ENCODE measurements at regions not wholly inside any gene's neighbourhood (a gene's known extent, or its start where the extent isn't known, plus 50 kb on each side); places are given as distances from the start of the nearest gene placed in this dataset.

DNA sequence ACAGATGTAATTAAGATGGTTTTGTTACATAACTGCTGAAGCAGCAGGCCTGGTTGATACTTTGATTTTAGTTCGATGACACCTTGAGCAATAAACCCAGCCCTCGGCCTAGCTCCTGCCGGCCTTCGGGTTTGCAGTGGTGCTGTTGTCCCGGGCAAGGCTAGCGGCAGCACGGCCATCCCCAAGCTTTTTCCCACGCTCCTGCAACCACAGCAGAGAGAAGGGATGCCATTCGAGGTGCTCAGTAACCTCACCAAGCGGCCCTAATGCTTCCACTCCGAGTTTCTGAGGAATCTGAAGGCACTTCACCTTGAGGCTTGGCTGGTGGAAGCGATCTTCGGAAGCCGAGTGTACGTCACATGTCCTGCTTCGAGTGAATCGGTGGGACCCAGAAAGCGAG, 182.1 kb downstream of the NAF1 start:
- H4K20me1 ChIP-seq (ENCODE audit: insufficient read depth, low read length) = no peaks in the 10 kb centered on the region
- TF ChIP-seq, protein P1, sequence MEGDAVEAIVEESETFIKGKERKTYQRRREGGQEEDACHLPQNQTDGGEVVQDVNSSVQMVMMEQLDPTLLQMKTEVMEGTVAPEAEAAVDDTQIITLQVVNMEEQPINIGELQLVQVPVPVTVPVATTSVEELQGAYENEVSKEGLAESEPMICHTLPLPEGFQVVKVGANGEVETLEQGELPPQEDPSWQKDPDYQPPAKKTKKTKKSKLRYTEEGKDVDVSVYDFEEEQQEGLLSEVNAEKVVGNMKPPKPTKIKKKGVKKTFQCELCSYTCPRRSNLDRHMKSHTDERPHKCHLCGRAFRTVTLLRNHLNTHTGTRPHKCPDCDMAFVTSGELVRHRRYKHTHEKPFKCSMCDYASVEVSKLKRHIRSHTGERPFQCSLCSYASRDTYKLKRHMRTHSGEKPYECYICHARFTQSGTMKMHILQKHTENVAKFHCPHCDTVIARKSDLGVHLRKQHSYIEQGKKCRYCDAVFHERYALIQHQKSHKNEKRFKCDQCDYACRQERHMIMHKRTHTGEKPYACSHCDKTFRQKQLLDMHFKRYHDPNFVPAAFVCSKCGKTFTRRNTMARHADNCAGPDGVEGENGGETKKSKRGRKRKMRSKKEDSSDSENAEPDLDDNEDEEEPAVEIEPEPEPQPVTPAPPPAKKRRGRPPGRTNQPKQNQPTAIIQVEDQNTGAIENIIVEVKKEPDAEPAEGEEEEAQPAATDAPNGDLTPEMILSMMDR (IDR thresholded peaks at IDR 0.05; ENCODE audit: extremely low read depth, low read depth, low read length) = no peak
- no peak overlapping the region for H3K27ac ChIP-seq (ENCODE audit: low read depth, low read length)
- no peak overlapping the region for H3K4me3 ChIP-seq (ENCODE audit: insufficient read depth, low read length)
- H3K79me2 ChIP-seq (ENCODE audit: insufficient read depth, low read length) = no peaks in the 10 kb centered on the region
- H3K4me2 ChIP-seq (ENCODE audit: insufficient read depth, low read length) = no peak overlapping the region
- H3K9me3 ChIP-seq (ENCODE audit: low read depth, low read length) = no peaks in the 10 kb centered on the region
- DNase-seq (ENCODE audit: insufficient read length, low spot score, missing footprints) = no peak
- H3K36me3 ChIP-seq (ENCODE audit: insufficient read depth, low read length) = no peaks in the 10 kb centered on the region
- no peaks in the 10 kb centered on the region for H3K4me1 ChIP-seq (ENCODE audit: insufficient read depth, low read length)
- no peaks in the 10 kb centered on the region for H3K27me3 ChIP-seq (ENCODE audit: insufficient read depth, low read length)
- no peak overlapping the region for H2AFZ ChIP-seq (ENCODE audit: low read length)

- TF ChIP-seq, protein P1 (IDR thresholded peaks at IDR 0.05; ENCODE audit: extremely low read depth, low read depth, low read length) = no peak
- H3K4me1 ChIP-seq (ENCODE audit: insufficient read depth, low read length) = no peaks in the 10 kb centered on the region
- no peak overlapping the region for H3K27ac ChIP-seq (ENCODE audit: low read depth, low read length)
- no peaks in the 10 kb centered on the region for H3K36me3 ChIP-seq (ENCODE audit: insufficient read depth, low read length)
- H3K4me2 ChIP-seq (ENCODE audit: insufficient read depth, low read length) = no peak overlapping the region
- no peak overlapping the region for H2AFZ ChIP-seq (ENCODE audit: low read length)
- no peak overlapping the region for H3K4me3 ChIP-seq (ENCODE audit: insufficient read depth, low read length)
- H3K27me3 ChIP-seq (ENCODE audit: insufficient read depth, low read length) = no peaks in the 10 kb centered on the region
- H3K79me2 ChIP-seq (ENCODE audit: insufficient read depth, low read length) = no peaks in the 10 kb centered on the region
- DNase-seq (ENCODE audit: insufficient read length, low spot score, missing footprints) = no peak
- no peaks in the 10 kb centered on the region for H4K20me1 ChIP-seq (ENCODE audit: insufficient read depth, low read length)
- H3K9me3 ChIP-seq (ENCODE audit: low read depth, low read length) = no peaks in the 10 kb centered on the region
Observed at GRCh38 chr4:162981823-162982222, 184.9 kb downstream of the NAF1 start.

DNA sequence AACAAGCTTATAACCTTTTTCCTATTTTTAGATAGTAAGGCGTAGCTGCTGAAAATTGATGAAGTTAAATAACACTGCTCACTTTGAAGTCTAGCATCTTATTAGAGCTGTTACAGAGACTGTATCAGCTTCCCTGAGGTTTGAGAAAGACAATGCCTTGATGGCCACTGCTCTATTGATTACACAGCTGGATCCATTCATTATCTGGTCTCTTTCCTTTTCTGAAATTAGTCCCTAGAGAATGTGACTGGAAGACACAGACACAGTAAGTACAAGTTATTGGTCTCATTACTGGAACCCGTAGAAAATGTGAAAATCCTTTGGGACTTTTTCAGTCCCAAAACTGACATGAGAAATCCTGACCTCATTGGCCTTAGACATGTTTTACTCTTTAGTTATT, 188.3 kb downstream of the NAF1 start:
- Histone ChIP-seq H3K36me3 (ENCODE audit: insufficient read depth, low read length) (no peaks in the 10 kb centered on the region), H3K9me3 (ENCODE audit: low read depth, low read length) (no peaks in the 10 kb centered on the region), H3K27ac (ENCODE audit: low read depth, low read length) (no peak overlapping the region), H2AFZ (ENCODE audit: low read length) (no peak overlapping the region), H3K4me3 (ENCODE audit: insufficient read depth, low read length) (no peak overlapping the region), H3K79me2 (ENCODE audit: insufficient read depth, low read length) (no peaks in the 10 kb centered on the region), H3K4me1 (ENCODE audit: insufficient read depth, low read length) (no peaks in the 10 kb centered on the region), H4K20me1 (ENCODE audit: insufficient read depth, low read length) (no peaks in the 10 kb centered on the region), H3K27me3 (ENCODE audit: insufficient read depth, low read length) (no peaks in the 10 kb centered on the region), H3K4me2 (ENCODE audit: insufficient read depth, low read length) (no peak overlapping the region)
- DNase-seq (ENCODE audit: insufficient read length, low spot score, missing footprints) = no peak
- TF ChIP-seq, protein P1 (IDR thresholded peaks at IDR 0.05; ENCODE audit: extremely low read depth, low read depth, low read length) = no peak

DNA sequence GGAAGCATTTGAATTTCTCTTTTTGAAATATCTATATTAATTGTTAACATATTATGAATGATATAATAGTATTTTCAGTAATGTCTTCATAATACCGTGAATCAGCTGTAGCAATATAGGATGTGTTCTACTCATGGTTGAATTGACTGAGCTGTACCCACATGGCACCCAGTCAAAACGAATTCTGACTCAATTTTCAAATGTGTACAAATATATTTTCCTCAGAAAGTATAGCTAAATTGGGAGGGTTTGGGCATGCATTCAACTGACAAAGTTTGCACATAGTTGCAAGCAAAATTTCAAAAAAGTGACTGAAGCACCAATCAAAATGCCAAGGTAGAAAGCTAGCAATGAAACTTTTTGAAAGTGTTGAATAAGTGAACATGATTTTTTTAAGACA, 188.9 kb downstream of the NAF1 start:
- TF ChIP-seq, protein P1 (IDR thresholded peaks at IDR 0.05; ENCODE audit: extremely low read depth, low read depth, low read length) = no peak
- Histone ChIP-seq H3K27ac (ENCODE audit: low read depth, low read length) (no peak overlapping the region), H3K4me1 (ENCODE audit: insufficient read depth, low read length) (no peaks in the 10 kb centered on the region), H3K27me3 (ENCODE audit: insufficient read depth, low read length) (no peaks in the 10 kb centered on the region), H2AFZ (ENCODE audit: low read length) (no peak overlapping the region), H3K4me2 (ENCODE audit: insufficient read depth, low read length) (no peak overlapping the region), H3K36me3 (ENCODE audit: insufficient read depth, low read length) (no peaks in the 10 kb centered on the region), H3K4me3 (ENCODE audit: insufficient read depth, low read length) (no peak overlapping the region), H4K20me1 (ENCODE audit: insufficient read depth, low read length) (no peaks in the 10 kb centered on the region), H3K9me3 (ENCODE audit: low read depth, low read length) (no peaks in the 10 kb centered on the region), H3K79me2 (ENCODE audit: insufficient read depth, low read length) (no peaks in the 10 kb centered on the region)
- no peak for DNase-seq (ENCODE audit: insufficient read length, low spot score, missing footprints)
